Spleen (tissue), 7 donors: ENCODE measurements at regions not wholly inside any gene's neighbourhood (a gene's known extent, or its start where the extent isn't known, plus 50 kb on each side); places are given as distances from the start of the nearest gene placed in this dataset.

Source experiments
- CTCF ChIP-seq, 11 experiments: fragments of 200-600 bp in 7 of 11; fragments of 450-650 bp in 4 of 11; sonication (generic) in 4 of 11; IDR thresholded peaks in 8 of 11; conservative IDR thresholded peaks in 3 of 11; 1 replicate in 7 of 11; 2 replicates in 4 of 11; pipeline versions ENCODE4 v1.4.0 to v1.8.0; 2016 to 2021; ENCODE audit warnings: antibody characterized with exemption in 11 of 11, inconsistent platforms in 4 of 11, mild to moderate bottlenecking in 1 of 11
- POLR2A ChIP-seq, 3 donors: fragments of 450-650 bp; IDR thresholded peaks; one replicate each; pipeline ENCODE4 v1.5.1; 2017; ENCODE audit warnings: antibody characterized with exemption in 3 of 3, mild to moderate bottlenecking in 1 of 3
- POLR2AphosphoS5 ChIP-seq, 3 donors: sonication (generic); formaldehyde crosslinking; IDR thresholded peaks; one replicate each; pipeline ENCODE4 v1.5.1; 2017; ENCODE audit warnings: antibody characterized with exemption in 3 of 3
- donor health status: DM: no; HTN: no; CAD: no; lungs with moderate emphysema.
- donor health status: DM: no; HTN: no; CAD: no.
- donor health status: DM: no; HTN: no; CAD: no.

GRCh38 chr7:50908628-50909290, 126.1 kb upstream of the GRB10 start:
- TF ChIP-seq POLR2A (IDR thresholded peaks at IDR 0.05) (no peak), CTCF (IDR thresholded peaks at IDR 0.05 in 8 of 11, conservative IDR thresholded peaks at IDR 0.05 in 3 of 11) (no peak), POLR2AphosphoS5 (IDR thresholded peaks at IDR 0.05) (no peak)
